ENCODE measurements at regions not wholly inside any gene's neighbourhood (a gene's known extent, or its start where the extent isn't known, plus 50 kb on each side); places are given as distances from the start of the nearest gene placed in this dataset.

DNA sequence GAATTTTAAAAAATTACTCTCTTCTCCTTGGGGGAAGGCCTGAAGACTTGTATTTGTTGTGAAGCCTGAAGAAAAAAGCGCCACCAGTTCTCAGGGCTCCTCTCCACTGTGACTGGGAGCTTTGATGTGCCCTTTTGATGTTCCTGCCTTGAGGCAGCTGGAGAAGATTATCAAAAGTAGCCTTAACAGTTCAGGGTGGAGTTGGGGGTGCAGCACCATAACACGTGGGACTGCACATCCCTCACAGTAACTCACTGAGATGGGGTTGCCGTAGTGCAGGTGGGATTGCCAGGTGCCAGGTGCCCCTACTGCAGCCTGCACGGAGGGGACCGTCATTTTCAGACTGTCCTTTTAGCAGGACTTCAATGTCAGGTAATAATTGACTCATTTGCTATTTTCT lies 474.1 kb downstream of the ETNK1 start:
- H3K36me3 ChIP-seq, result no peaks in the 10 kb centered on the region
- H3K9me3 ChIP-seq, result no peaks in the 10 kb centered on the region
- 44 to 72% (median 66%) methylated on average over 5 of the region's 5 CpGs for WGBS, 5 donors
- H3K27ac ChIP-seq, result no peak overlapping the region
- H3K4me3 ChIP-seq, result no peak overlapping the region
- no peaks in the 10 kb centered on the region for H3K4me1 ChIP-seq
- no peak for DNase-seq
- H3K27me3 ChIP-seq (replicated peaks in 1 of 7), result no peaks in the 10 kb centered on the region
- TF ChIP-seq POLR2AphosphoS5 (IDR thresholded peaks at IDR 0.05) (no peak), POLR2A (IDR thresholded peaks at IDR 0.05) (no peak)
- TF ChIP-seq, protein P1, sequence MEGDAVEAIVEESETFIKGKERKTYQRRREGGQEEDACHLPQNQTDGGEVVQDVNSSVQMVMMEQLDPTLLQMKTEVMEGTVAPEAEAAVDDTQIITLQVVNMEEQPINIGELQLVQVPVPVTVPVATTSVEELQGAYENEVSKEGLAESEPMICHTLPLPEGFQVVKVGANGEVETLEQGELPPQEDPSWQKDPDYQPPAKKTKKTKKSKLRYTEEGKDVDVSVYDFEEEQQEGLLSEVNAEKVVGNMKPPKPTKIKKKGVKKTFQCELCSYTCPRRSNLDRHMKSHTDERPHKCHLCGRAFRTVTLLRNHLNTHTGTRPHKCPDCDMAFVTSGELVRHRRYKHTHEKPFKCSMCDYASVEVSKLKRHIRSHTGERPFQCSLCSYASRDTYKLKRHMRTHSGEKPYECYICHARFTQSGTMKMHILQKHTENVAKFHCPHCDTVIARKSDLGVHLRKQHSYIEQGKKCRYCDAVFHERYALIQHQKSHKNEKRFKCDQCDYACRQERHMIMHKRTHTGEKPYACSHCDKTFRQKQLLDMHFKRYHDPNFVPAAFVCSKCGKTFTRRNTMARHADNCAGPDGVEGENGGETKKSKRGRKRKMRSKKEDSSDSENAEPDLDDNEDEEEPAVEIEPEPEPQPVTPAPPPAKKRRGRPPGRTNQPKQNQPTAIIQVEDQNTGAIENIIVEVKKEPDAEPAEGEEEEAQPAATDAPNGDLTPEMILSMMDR (IDR thresholded peaks at IDR 0.05 in 8 of 11, conservative IDR thresholded peaks at IDR 0.05 in 3 of 11), result no peak
- intact Hi-C loops (cut with DNase I; ENCODE audit: low total_unique reads), result no loop called here

DNA sequence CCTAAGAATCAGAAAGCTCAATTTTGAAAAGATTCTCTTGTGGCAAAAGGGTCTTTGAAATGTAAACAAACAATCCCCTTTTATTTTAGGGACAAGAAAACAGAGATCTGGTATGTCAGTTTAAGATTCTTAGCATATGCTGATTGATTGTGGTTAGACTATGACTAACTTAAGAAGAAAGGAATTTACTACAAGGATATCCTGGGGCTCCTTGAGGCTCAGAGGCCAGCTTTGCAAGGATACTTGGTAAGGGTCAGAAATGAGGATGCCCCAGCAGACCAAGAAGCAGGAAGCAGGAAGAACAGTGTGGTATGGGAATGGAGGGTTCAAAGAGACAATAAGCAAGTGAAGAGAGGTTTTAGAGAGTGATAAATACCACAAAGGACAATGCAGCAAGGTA lies 474.6 kb downstream of the ETNK1 start:
- H3K27ac ChIP-seq, result no peak overlapping the region
- H3K36me3 ChIP-seq, result no peaks in the 10 kb centered on the region
- no peaks in the 10 kb centered on the region for H3K4me1 ChIP-seq
- DNase-seq, result no peak
- intact Hi-C loops (cut with DNase I; ENCODE audit: low total_unique reads), result no loop called here
- TF ChIP-seq POLR2A (IDR thresholded peaks at IDR 0.05), result no peak
- TF ChIP-seq, protein P1 (IDR thresholded peaks at IDR 0.05 in 8 of 11, conservative IDR thresholded peaks at IDR 0.05 in 3 of 11), result no peak
- TF ChIP-seq POLR2AphosphoS5 (IDR thresholded peaks at IDR 0.05), result no peak
- H3K4me3 ChIP-seq, result no peak overlapping the region
- H3K27me3 ChIP-seq (replicated peaks in 1 of 7), result no peaks in the 10 kb centered on the region
- no peaks in the 10 kb centered on the region for H3K9me3 ChIP-seq

DNA sequence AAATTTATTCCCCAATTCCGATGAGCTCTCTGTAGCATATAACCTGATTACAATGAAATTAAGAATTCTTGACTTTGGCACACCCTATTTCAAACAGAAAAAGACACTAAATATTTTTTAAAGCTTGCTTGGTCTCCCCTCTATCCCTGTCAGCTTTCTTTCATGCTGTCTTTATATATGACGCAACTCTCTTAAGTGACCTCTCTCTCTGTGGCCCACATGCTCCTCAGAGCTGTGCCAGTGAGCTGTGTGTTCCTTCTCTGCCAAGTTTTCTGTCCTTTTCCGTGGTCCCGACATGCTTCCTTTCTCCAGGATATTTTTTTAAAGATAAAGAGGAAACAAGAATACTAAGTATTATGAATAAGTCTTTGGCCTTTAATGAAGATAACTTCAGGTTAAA lies 484.0 kb downstream of the ETNK1 start:
- Histone ChIP-seq H3K4me1 (no peaks in the 10 kb centered on the region), H3K27ac (no peak overlapping the region), H3K9me3 (no peaks in the 10 kb centered on the region), H3K27me3 (replicated peaks in 1 of 7) (no peaks in the 10 kb centered on the region), H3K4me3 (no peak overlapping the region), H3K36me3 (no peaks in the 10 kb centered on the region)
- TF ChIP-seq POLR2AphosphoS5 (IDR thresholded peaks at IDR 0.05), result no peak
- TF ChIP-seq POLR2A (IDR thresholded peaks at IDR 0.05), result no peak
- TF ChIP-seq, protein P1 (IDR thresholded peaks at IDR 0.05 in 8 of 11, conservative IDR thresholded peaks at IDR 0.05 in 3 of 11), result no peak
- 67 to 74% (median 73%) methylated on average over 4 of the region's 4 CpGs for WGBS, 5 donors
- no peak for DNase-seq
- intact Hi-C loops (cut with DNase I; ENCODE audit: low total_unique reads), result no loop called here

DNA sequence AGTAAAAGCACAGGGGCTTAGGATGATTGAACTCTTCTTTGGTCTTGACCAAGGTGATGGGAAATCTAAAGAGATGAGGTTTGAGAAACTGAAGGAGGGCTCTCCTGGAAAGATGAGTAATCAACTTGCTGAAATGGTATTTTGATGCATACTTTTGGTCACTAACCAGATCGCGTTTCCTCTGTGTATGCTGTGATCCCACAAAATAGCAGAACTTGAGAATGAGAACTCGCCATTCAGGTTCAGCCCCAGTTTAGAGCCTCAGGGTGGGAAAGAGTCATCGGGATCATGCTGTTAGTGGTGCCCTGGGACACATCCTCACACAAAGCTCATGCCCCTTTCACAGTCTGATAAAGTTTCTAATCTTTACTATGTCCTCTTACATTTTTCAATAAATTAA lies 488.8 kb downstream of the ETNK1 start:
- intact Hi-C loops (cut with DNase I; ENCODE audit: low total_unique reads), result no loop called here
- H3K27ac ChIP-seq, result no peak overlapping the region
- no peaks in the 10 kb centered on the region for H3K36me3 ChIP-seq
- TF ChIP-seq POLR2A (IDR thresholded peaks at IDR 0.05) (no peak), POLR2AphosphoS5 (IDR thresholded peaks at IDR 0.05) (no peak)
- TF ChIP-seq, protein P1 (IDR thresholded peaks at IDR 0.05 in 8 of 11, conservative IDR thresholded peaks at IDR 0.05 in 3 of 11), result no peak
- no peak overlapping the region for H3K4me3 ChIP-seq
- WGBS, 5 donors, result 80 to 85% (median 84%) methylated on average over 4 of the region's 4 CpGs
- no peaks in the 10 kb centered on the region for H3K27me3 ChIP-seq (replicated peaks in 1 of 7)
- H3K4me1 ChIP-seq, result no peaks in the 10 kb centered on the region
- no peaks in the 10 kb centered on the region for H3K9me3 ChIP-seq
- DNase-seq, result no peak

Data from spleen (tissue), 11 donors.